K562 (cell line): ENCODE measurements at regions not wholly inside any gene's neighbourhood (a gene's known extent, or its start where the extent isn't known, plus 50 kb on each side); places are given as distances from the start of the nearest gene placed in this dataset.

Experiments
- ATAC-seq: fragments of 200-7000 bp; cut with Tn5 transposase; 3 replicates; pipeline ENCODE4 v1.9.1; 2020; ENCODE audit warnings: moderate library complexity
- BruUV-seq: library from RNA; stranded (reverse); fragments of 400-500 nt; replicated peaks from 2 replicates; lab custom pipeline; 2021; lab: Mats Ljungman, UMichigan
- CTCF ChIA-PET: fragments of 300-600 bp; formaldehyde crosslinking; extraction: SDS; loops from one replicate; lab custom pipeline; 2021; ENCODE audit warnings: low intra/inter-chr PET ratio; lab: Yijun Ruan, JAX
- POLR2A ChIA-PET: fragments of 300-600, 350-650 bp; sonication (Branson Sonifier 250); formaldehyde crosslinking; extraction: SDS; loops from one replicate; lab custom pipeline; 2021; ENCODE audit warnings: antibody characterized with exemption, inconsistent platforms; lab: Yijun Ruan, JAX
- DNase-seq, 4 experiments: peaks; one replicate each; pipeline versions ENCODE4 v3.0.0 to v3.0.0-alpha.2; 2011 to 2018; ENCODE audit warnings: low spot score in 3 of 4, mixed read lengths in 3 of 4; ENCODE audit errors: extremely low read depth in 1 of 4
- FAIRE-seq: peaks from 2 replicates; lab custom pipeline; 2011; peaks lifted over from hg19 to GRCh38; lab: Jason Lieb, UNC
- H2AFZ ChIP-seq: 2 replicates; pipeline ENCODE4 v1.6.0; 2011; ENCODE audit warnings: low read depth, low read length, control low read depth, inconsistent platforms
- H3K27ac ChIP-seq: fragments of 200-600 bp; 3 replicates; pipeline ENCODE4 v1.8.0; 2011; ENCODE audit warnings: low read depth, mild to moderate bottlenecking, control low read depth, inconsistent platforms, low read length, moderate library complexity, mixed read lengths; ENCODE audit errors: extremely low read depth
- H3K27me3 ChIP-seq, 2 experiments: fragments of 300-600 bp in 1 of 2; 2 replicates in 1 of 2; 3 replicates in 1 of 2; pipeline versions ENCODE4 v1.6.0 to v1.8.0; 2011; ENCODE audit warnings: inconsistent platforms in 2 of 2, low read length in 2 of 2, mild to moderate bottlenecking in 1 of 2, mixed read lengths in 1 of 2, moderate library complexity in 1 of 2; ENCODE audit not compliant: control insufficient read depth in 2 of 2, insufficient read depth in 2 of 2
- H3K36me3 ChIP-seq: fragments of 300-600 bp; 3 replicates; pipeline ENCODE4 v1.8.0; 2011; ENCODE audit warnings: mild to moderate bottlenecking, low read length, inconsistent platforms; ENCODE audit not compliant: control insufficient read depth, insufficient read depth
- H3K4me1 ChIP-seq, 2 experiments: fragments of 200-600 bp in 1 of 2; replicated peaks in 1 of 2; 2 replicates in 1 of 2; 3 replicates in 1 of 2; pipeline versions ENCODE4 v1.5.1 to v1.8.0; 2011; ENCODE audit warnings: inconsistent platforms in 2 of 2, low read length in 2 of 2, mild to moderate bottlenecking in 1 of 2, mixed read lengths in 1 of 2, moderate library complexity in 1 of 2; ENCODE audit not compliant: control insufficient read depth in 2 of 2, insufficient read depth in 2 of 2
- H3K4me2 ChIP-seq: 2 replicates; pipeline ENCODE4 v1.6.1; 2011; ENCODE audit warnings: low read length, control low read depth, inconsistent platforms, mixed read lengths; ENCODE audit not compliant: insufficient read depth
- H3K4me3 ChIP-seq: fragments of 200-600 bp; sonication (generic), shearing (Covaris generic); 2 replicates; pipeline ENCODE4 v1.5.1; 2016; ENCODE audit warnings: control low read depth, inconsistent platforms
- H3K79me2 ChIP-seq: fragments of 200-600 bp; 3 replicates; pipeline ENCODE4 v1.8.0; 2011; ENCODE audit warnings: low read length, inconsistent platforms; ENCODE audit not compliant: control insufficient read depth, insufficient read depth
- H3K9ac ChIP-seq, 2 experiments: 2 replicates each; pipeline versions ENCODE4 v1.6.0 to v1.6.1; 2011; ENCODE audit warnings: low read depth in 2 of 2, low read length in 2 of 2, control low read depth in 1 of 2, inconsistent platforms in 1 of 2, mild to moderate bottlenecking in 1 of 2, mixed read lengths in 1 of 2; ENCODE audit not compliant: insufficient read depth in 1 of 2
- H3K9me1 ChIP-seq: one replicate; pipeline ENCODE4 v1.6.0; 2011; ENCODE audit warnings: inconsistent platforms, mild to moderate bottlenecking, low read length, moderate library complexity; ENCODE audit not compliant: control insufficient read depth, insufficient read depth
- H3K9me3 ChIP-seq: replicated peaks from 2 replicates; pipeline ENCODE4 v1.5.1; 2011; ENCODE audit warnings: low read depth, low read length, inconsistent platforms; ENCODE audit not compliant: control insufficient read depth, insufficient read depth
- H4K20me1 ChIP-seq: replicated peaks from 2 replicates; pipeline ENCODE4 v1.6.1; 2011; ENCODE audit warnings: low read length, inconsistent platforms, mixed read lengths; ENCODE audit not compliant: control insufficient read depth, insufficient read depth
- ATF7 ChIP-seq: fragments of 450-650 bp; IDR thresholded peaks from 2 replicates; pipeline ENCODE4 v1.7.1; 2014; ENCODE audit warnings: mild to moderate bottlenecking, moderate library complexity
- HNRNPL ChIP-seq: fragments of 200-400 bp; formaldehyde crosslinking; IDR thresholded peaks from 2 replicates; pipeline ENCODE4 v1.6.1; 2017; ENCODE audit warnings: low read depth, mild to moderate bottlenecking, low read length
- MTA2 ChIP-seq: fragments of 450-650 bp; IDR thresholded peaks from 2 replicates; pipeline ENCODE4 v1.6.1; 2016; ENCODE audit warnings: low read depth
- NR2C2 ChIP-seq, 2 experiments: fragments of 200-800 bp in 1 of 2; sonication (Bioruptor generic) in 1 of 2; sonication (generic) in 1 of 2; formaldehyde crosslinking in 1 of 2; IDR thresholded peaks; 2 replicates each; pipeline versions ENCODE4 v1.6.1 to v1.8.0; 2016 to 2022; ENCODE audit warnings: mild to moderate bottlenecking in 1 of 2, missing compliant biosample characterization in 1 of 2, missing genetic modification characterization in 1 of 2, missing genetic modification reagents in 1 of 2
- SAP30 ChIP-seq: fragments of 200-600 bp; sonication (generic); IDR thresholded peaks from 2 replicates; pipeline ENCODE4 v1.6.1; 2012; ENCODE audit warnings: borderline replicate concordance, low read depth, mild to moderate bottlenecking, moderate library complexity, low read length, control low read depth, inconsistent platforms; ENCODE audit not compliant: insufficient read depth, poor library complexity, severe bottlenecking
- UBTF ChIP-seq, 2 experiments: IDR thresholded peaks; 2 replicates each; pipeline ENCODE4 v1.6.1; 2012; ENCODE audit warnings: improper control_type of control experiment in 2 of 2, low read depth in 2 of 2, low read length in 2 of 2, borderline replicate concordance in 1 of 2
- ZNF12 ChIP-seq: sonication (generic); formaldehyde crosslinking; IDR thresholded peaks from 2 replicates; pipeline ENCODE4 v1.4.0; 2020; ENCODE audit warnings: mild to moderate bottlenecking, missing genetic modification reagents
- ZZZ3 ChIP-seq: fragments of 450-650 bp; IDR thresholded peaks from 2 replicates; pipeline ENCODE4 v1.6.1; 2016; ENCODE audit warnings: antibody characterized with exemption, mild to moderate bottlenecking, moderate library complexity
- WGBS: fragments of 100-300 bp; shearing (Covaris generic); methylation state at CpG from one replicate; pipeline ENCODE4 v1.1.6; 2016; ENCODE audit warnings: low coverage, mixed read lengths; ENCODE audit not compliant: insufficient coverage; ENCODE audit errors: missing lambda C conversion rate; 5-methylcytosine and 5-hydroxymethylcytosine counted together
- in situ Hi-C: fragments of 300-500 bp; cut with MboI; formaldehyde crosslinking; loops from 4 replicates; pipeline ENCODE4 v1.15.0; 2018; ENCODE audit warnings: inconsistent platforms, mixed read lengths
- intact Hi-C: fragments of 100-400 bp; cut with micrococcal nuclease; formaldehyde crosslinking; loops from 2 replicates; pipeline ENCODE4 v1.14.2; 2022

GRCh38 chr9:12625844-12626243 lies 67.3 kb upstream of the TYRP1 start:
- Histone ChIP-seq H3K9me3 (no peaks in the 10 kb centered on the region), H3K36me3 (no peaks in the 10 kb centered on the region), H3K27ac (no peak overlapping the region), H4K20me1 (no peaks in the 10 kb centered on the region), H2AFZ (no peak overlapping the region), H3K27me3 (no peaks in the 10 kb centered on the region), H3K4me3 (no peak overlapping the region), H3K9me1 (no peaks in the 10 kb centered on the region), H3K4me2 (no peak overlapping the region), H3K9ac (no peak overlapping the region), H3K4me1 (no peaks in the 10 kb centered on the region), H3K79me2 (no peaks in the 10 kb centered on the region)
- ATAC-seq (no peak), FAIRE-seq (no peak), DNase-seq (no peak)
- BruUV-seq: no TSS peak
- in situ Hi-C loops (no loop called here), intact Hi-C loops (no loop called here)
- no peak for TF ChIP-seq NR2C2 (CRISPR knock-in tag; IDR thresholded peaks at IDR 0.05)
- TF ChIP-seq NR2C2 (tag; IDR thresholded peaks at IDR 0.05): no peak
- no peak for TF ChIP-seq ZZZ3
- TF ChIP-seq ZNF12 (CRISPR knock-in tag): no peak
- TF ChIP-seq SAP30: no peak
- no peak for TF ChIP-seq ATF7
- no peak for TF ChIP-seq HNRNPL
- TF ChIP-seq MTA2: no peak
- TF ChIP-seq UBTF (IDR thresholded peaks at IDR 0.05; ENCODE audit: borderline replicate concordance in 1 of 2, low read depth in 2 of 2, low read length in 2 of 2): no peak
- WGBS: 0% methylated on average over 1 of the region's 1 CpG
- POLR2A ChIA-PET: no interaction called here
- CTCF ChIA-PET: no interaction called here
